GM18505 (cell line): ENCODE measurements at regions not wholly inside any gene's neighbourhood (a gene's known extent, or its start where the extent isn't known, plus 50 kb on each side); places are given as distances from the start of the nearest gene placed in this dataset.

Source experiments
- ATAC-seq: cut with Tn5 transposase; IDR thresholded peaks from one replicate; pipeline ENCODE4 v1.9.1; 2021; ENCODE audit not compliant: unreplicated experiment
- POLR2A ChIP-seq: IDR thresholded peaks from 4 replicates; pipeline ENCODE4 v1.6.1; 2011; ENCODE audit warnings: borderline replicate concordance; ENCODE audit not compliant: insufficient read depth, insufficient read length; ENCODE audit errors: extremely low read depth

DNA sequence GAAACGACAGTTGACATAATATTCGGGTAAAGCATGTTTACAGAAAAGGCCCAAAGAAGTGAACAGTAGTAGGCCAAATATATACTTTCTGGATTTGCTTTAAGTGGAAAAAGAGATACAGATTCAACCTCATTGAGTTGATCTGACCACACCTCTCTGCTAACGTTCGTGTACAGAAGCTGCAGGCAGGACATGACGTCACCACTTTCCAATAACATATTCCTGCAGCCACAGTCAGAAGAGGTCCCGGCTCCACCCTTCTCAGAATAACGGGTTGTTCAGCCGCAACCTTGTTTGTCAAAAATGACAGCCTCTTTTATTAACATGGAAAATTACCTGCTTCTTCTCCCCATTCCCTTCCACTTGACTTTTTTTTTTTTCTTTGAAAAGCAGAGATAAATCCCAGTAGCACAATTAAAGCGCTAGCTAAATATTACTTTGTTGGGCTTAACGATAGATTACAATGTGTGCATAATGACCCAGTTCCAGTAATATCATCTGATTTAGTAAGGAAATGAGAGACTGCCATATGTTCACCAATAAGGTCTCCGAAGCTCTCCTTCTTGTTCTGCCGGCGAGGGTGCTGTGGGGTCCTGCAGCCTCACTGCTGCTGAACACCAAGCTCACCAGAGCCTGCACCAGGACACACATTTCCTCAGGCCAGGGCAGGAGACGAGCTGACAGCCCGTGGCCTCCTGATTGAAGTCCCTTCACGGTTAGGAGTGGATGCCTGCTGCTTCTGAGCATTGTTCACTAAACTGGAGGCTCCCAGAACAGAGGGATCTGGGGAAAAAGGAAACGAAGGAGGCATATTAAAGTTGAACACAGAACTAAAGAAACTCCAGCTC, 451.0 kb upstream of the SALL3 start:
- TF ChIP-seq POLR2A, result no peak
- ATAC-seq, result no peak

DNA sequence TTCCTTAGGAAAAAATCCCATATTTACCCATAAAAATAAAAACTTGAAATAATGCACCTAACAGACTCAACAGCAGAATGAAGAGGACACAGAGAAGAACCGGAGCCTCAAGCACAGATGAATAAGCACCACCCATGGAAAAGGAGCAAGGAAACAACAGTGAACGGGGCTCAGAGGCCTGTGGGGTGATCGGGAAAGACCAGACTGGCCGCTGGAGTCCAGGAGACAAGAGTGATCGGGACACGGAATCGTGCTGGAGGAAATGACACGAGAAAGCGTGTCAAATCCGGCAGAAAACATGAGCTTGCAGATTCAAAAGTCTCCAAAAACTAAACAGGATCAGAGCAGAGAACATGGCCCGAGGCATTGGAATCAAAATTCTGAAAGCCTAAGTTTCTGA, 448.0 kb upstream of the SALL3 start:
- TF ChIP-seq POLR2A, result no peak
- no peak for ATAC-seq

DNA sequence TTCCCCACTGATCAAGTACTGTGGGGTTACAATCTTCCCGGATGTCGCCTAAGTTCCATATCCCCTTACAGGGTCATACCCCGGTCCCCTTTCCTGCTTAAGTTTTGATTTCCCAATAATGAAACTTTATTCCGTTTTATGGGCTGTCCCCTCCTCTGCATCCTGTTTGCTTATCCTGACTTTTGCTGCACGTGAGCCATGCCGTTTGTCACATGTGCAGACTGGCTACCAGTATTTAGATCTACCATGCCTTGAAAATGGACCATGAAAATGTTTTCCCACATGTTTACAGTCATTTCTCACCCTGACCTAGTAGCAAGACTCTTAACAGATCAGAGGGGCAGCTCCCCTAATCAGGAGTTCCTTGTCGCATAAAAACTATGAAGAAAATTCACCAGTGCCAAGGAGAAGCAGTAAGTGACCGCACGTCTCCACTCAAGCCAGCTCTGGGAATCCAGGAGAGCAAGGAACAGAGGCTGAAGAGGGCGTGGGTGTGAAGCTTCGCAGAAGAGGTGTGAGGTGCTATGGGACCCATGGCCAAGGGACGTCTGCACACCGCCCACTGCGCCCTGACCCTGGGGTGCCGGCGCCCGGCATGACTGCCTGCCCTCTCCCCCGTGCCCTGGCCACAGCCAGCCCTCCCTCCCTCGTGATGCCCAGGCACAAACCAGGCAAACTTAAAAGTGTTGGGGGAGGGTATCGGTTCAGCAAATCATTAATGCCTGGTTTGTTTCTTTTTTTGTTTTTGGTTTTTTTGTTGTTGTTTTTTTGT, 440.8 kb upstream of the SALL3 start:
- ATAC-seq, result no peak
- no peak for TF ChIP-seq POLR2A

DNA sequence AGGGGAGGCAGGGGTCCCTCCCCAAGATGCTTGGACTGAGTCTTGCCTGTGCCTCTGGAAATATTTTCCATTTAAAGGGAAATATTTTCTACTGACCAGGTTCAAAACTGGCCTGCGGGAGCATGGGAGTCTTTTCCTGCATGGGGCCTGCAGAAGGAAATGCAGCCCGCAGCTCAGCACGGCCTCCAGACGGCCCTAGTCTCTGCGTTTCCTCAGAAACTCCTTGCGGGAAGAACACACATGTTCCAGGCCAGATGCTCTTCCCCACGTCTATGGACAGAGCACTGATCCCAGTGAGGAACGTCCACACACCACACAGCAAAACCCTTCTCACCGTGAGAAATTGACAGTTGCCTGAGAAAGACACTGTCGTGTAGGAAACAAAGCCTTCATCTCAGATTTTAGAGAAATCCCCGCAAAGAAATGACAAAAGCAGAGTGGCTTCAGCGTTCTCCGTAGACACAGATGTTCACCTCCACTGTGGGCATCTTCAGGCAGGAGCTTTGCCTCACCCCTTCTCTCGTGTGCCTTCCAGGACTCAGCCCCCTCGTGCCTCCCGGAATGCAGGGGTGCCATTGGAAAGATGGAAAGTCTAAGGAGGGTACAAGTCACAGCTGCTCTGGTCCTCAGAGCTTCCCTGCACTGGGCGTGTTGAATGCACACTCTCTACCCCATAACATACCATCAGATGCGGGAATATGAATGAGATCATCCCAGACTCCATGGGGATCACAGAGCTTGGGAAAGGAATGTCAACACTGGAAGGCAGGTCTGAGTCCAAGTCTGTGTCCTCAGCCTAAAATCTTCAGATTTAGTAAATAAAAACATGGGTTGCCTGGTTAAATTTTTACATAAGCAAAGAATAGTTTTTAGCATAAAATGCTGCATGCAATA, 438.7 kb upstream of the SALL3 start:
- TF ChIP-seq POLR2A, result no peak
- no peak for ATAC-seq

DNA sequence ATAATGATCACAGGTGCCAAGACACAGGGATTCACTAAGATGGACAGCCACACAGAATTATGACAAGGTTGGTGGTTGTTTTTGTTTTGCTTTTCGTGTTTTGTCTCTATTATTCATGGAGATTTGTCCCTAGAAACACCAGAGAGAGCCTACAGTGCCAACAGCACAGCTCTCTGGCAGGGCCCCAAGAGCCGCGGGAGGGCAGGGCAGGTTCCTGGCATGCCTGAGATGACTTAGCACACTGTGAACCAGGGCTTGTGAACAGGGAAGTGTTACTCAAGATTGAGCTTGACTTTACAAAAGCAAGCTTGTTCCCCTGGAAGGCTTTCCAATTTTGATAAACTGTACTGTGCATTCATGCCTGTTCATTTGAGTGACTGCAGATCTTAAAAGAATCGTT, 437.4 kb upstream of the SALL3 start:
- ATAC-seq, result no peak
- TF ChIP-seq POLR2A, result no peak

DNA sequence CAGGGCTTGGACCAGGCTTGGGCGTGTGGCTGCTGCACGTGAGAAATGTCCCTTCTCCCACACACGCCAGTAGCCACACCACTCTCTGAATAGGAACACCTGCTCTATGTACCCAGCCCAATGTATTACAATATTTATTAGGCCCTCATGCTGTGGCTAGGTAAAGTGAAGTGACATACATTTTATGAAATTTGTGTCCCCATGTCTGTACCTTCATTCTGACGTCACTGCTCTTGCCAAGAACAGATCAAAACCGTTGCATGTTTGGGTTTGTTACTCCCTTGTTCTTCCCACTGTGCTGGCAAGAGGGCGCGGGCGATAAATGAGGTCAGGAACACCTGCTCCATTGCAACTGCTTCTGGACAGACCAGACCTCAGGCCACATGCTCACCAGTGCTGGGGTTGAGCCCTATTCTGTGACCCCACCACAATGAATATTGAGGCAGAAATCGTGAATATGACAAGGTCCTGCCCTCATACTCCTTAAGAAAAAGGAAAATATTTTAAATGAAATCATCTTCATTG, 436.4 kb upstream of the SALL3 start:
- TF ChIP-seq POLR2A, result no peak
- ATAC-seq, result no peak

DNA sequence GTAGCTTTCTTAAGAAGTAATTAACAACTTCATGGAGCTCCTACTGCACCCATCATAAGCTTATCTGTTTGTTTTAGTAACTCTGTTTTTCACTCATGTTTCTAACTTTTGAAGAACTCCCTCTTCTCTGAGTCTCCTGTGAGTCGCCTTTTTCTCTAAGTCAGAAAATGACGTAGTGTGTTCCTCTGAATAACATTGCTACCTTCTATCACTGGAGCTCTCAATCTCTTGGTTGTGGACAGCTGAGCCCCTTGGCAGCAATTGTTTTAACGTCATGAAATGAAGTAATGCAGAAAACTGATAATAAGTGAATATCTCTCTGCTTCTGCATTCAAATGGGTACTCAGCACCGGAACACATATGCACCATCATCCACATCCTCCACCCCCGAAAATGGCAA, 433.3 kb upstream of the SALL3 start:
- no peak for TF ChIP-seq POLR2A
- no peak for ATAC-seq

DNA sequence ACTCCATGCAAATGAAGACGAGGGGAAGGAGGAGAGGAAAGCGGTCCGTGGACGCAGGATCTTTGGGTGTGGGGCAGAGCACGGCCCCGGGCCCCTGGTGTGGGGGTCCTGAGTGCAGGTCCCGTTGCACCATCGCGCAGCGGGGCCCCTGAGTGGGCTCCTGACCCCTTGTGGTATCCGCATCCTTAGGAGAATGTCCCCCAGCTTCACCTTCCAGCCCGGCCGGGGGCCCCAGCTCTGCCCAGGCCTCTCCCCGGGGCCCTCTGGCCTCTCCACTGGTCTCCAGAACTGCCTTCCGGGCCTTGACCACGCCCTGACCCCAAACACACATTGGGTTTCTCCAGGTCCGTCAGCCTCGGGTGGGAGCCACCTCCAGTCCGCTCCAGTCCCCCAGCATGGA, 431.8 kb upstream of the SALL3 start:
- no peak for ATAC-seq
- no peak for TF ChIP-seq POLR2A

DNA sequence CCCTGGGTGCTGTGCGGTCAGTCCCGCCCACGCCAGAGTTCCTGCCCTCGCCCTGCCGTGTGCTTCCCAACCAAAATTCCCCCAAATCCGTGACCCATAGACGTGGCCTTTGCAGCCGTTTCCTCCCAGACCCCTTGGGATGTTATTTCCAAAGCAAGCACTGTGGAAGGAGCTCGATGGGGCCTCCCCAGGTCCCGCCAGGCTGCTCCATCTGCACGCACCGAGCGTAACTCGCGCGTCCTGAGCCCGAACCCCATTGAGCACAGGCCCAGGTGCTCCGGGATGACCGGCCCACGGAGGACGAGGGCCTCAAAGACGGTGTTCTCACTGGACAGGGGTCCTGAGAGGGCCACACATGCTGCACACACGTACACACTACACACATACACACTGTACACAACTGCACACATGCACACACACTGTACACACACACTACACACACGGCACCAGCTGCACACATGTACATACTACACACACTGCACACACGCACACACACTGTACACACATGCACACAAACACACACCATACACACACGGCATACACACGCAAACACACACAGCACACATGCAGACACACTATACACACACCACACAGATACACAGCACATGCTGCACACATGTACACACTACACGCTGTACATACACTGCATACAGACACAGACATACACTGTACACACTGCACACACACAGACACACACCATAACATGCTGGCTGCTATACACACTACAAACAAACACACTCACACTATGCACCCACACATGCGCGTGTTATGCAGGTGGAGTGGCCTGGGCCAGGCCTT, 431.2 kb upstream of the SALL3 start:
- ATAC-seq, result no peak
- no peak for TF ChIP-seq POLR2A

DNA sequence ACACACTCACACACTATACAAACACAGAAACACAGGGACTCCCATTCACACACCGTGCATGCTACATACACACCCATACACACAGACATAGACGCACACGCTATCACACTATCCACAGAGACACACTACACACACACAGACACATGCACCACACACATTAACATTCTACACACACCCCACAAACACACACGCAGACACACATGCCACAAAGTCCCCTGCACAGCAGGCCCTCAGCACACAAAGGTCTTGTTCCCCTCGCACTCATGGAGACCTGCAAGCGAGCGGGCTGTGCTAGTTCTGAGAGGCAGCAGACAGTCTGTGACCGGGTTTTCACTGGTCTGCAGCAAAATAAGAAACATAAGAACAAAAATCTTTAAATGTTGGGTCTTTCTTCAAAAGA, 429.6 kb upstream of the SALL3 start:
- TF ChIP-seq POLR2A, result no peak
- ATAC-seq, result no peak

DNA sequence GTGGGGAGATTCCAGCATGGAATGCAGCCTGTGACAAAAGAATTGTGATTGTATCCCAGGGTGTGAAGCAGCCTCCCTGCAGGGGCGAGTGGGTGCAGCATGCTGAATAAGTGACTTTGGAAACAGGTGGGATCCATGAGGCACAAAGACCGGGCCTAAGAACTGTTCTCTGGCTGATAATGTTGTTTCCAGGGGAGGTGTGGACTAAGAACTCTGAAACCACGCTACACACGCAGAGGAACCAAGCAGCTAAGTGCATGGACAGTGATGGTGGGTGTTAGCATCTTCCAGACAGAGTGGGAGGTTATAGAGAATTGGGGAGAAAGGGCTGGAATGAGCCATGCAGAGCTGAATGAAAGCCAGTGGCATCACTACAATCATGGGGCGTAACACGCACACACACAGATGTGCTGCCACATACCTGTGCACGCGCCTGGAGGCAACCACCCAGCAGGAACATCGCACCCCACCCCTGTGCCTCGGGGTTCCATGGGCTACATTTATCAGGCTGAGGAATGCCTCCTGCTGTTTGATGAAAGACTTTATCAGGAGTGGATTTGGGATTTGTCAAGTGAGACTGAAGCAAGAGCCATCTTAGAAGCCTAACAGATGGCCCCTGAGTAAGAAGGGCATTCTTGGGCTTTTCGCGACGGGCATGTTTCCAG, 424.5 kb upstream of the SALL3 start:
- ATAC-seq, result no peak
- no peak for TF ChIP-seq POLR2A

DNA sequence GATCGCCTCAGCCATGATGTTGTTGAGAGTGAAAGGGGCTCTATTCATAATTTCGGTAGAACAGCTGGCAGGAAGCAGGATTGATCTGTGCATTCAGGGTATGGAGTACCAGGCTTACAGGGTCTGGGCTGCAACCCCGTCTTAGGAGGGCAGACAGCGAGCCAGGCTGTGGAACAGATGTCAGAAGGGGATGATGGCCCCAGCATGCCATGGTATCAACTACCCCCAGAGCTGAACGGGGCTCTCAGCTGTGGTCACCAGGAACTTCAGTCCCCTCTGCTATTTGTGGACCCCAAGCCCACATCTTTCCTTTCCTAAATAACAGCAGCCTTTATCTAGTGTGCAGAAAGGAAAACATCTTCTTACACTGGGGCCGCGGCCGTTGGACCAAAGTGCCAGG, 422.2 kb upstream of the SALL3 start:
- ATAC-seq, result no peak
- TF ChIP-seq POLR2A, result no peak
